Endothelial cell (in vitro differentiated cells): ENCODE measurements at regions not wholly inside any gene's neighbourhood (a gene's known extent, or its start where the extent isn't known, plus 50 kb on each side); places are given as distances from the start of the nearest gene placed in this dataset.
A peak's percentile ranks its signal among the peaks of the same experiment; 100 is the strongest.

ENCODE experiments used
- DNase-seq: peaks from one replicate; pipeline ENCODE4 v3.0.0; 2021; ENCODE audit warnings: low spot score
- H3K27ac Mint-ChIP-seq: one replicate; pipeline ENCODE4 v1.8.0; 2021; ENCODE audit warnings: mixed read lengths, inconsistent platforms; ENCODE audit not compliant: unreplicated experiment
- H3K27me3 Mint-ChIP-seq: one replicate; pipeline ENCODE4 v1.8.0; 2021; ENCODE audit warnings: mild to moderate bottlenecking, moderate library complexity, mixed read lengths, inconsistent platforms; ENCODE audit not compliant: unreplicated experiment
- H3K36me3 Mint-ChIP-seq: one replicate; pipeline ENCODE4 v1.8.0; 2021; ENCODE audit warnings: mild to moderate bottlenecking, low read depth, mixed read lengths, inconsistent platforms; ENCODE audit not compliant: unreplicated experiment
- H3K4me1 Mint-ChIP-seq: one replicate; pipeline ENCODE4 v1.8.0; 2021; ENCODE audit warnings: mild to moderate bottlenecking, mixed read lengths, inconsistent platforms; ENCODE audit not compliant: unreplicated experiment
- H3K4me3 Mint-ChIP-seq: one replicate; pipeline ENCODE4 v1.8.0; 2021; ENCODE audit warnings: mild to moderate bottlenecking, mixed read lengths, inconsistent platforms; ENCODE audit not compliant: unreplicated experiment
- H3K9me3 Mint-ChIP-seq: one replicate; pipeline ENCODE4 v1.8.0; 2021; ENCODE audit warnings: mixed read lengths, inconsistent platforms; ENCODE audit not compliant: unreplicated experiment
- TF ChIP-seq, protein P1 (sequence below): fragments of 200-600 bp; sonication (generic); IDR thresholded peaks from one replicate; pipeline ENCODE4 v1.5.0; 2021; ENCODE audit warnings: antibody characterized with exemption; ENCODE audit not compliant: unreplicated experiment

- no peak overlapping the region for H3K27ac Mint-ChIP-seq
- H3K4me3 Mint-ChIP-seq = no peak overlapping the region
- TF ChIP-seq, protein P1, sequence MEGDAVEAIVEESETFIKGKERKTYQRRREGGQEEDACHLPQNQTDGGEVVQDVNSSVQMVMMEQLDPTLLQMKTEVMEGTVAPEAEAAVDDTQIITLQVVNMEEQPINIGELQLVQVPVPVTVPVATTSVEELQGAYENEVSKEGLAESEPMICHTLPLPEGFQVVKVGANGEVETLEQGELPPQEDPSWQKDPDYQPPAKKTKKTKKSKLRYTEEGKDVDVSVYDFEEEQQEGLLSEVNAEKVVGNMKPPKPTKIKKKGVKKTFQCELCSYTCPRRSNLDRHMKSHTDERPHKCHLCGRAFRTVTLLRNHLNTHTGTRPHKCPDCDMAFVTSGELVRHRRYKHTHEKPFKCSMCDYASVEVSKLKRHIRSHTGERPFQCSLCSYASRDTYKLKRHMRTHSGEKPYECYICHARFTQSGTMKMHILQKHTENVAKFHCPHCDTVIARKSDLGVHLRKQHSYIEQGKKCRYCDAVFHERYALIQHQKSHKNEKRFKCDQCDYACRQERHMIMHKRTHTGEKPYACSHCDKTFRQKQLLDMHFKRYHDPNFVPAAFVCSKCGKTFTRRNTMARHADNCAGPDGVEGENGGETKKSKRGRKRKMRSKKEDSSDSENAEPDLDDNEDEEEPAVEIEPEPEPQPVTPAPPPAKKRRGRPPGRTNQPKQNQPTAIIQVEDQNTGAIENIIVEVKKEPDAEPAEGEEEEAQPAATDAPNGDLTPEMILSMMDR = no peak
- no peaks in the 10 kb centered on the region for H3K9me3 Mint-ChIP-seq
- H3K4me1 Mint-ChIP-seq = peaks cover 23% of the 10 kb centered on the region
- H3K36me3 Mint-ChIP-seq = no peaks in the 10 kb centered on the region
- H3K27me3 Mint-ChIP-seq = no peaks in the 10 kb centered on the region
- no peak for DNase-seq
These were observed 120.5 kb downstream of the FOXB1 start for GRCh38 chr15:60124460-60125070.

- no peak overlapping the region for H3K4me3 Mint-ChIP-seq
- H3K27ac Mint-ChIP-seq = no peak overlapping the region
- peaks cover 17% of the 10 kb centered on the region for H3K4me1 Mint-ChIP-seq
- TF ChIP-seq, protein P1 = no peak
- DNase-seq = no peak
- no peaks in the 10 kb centered on the region for H3K27me3 Mint-ChIP-seq
- H3K9me3 Mint-ChIP-seq = no peaks in the 10 kb centered on the region
- H3K36me3 Mint-ChIP-seq = no peaks in the 10 kb centered on the region
These were observed 121.2 kb downstream of the FOXB1 start for GRCh38 chr15:60125334-60125733.

GRCh38 chr15:60126200-60126599 lies 122.1 kb downstream of the FOXB1 start:
- H3K27ac Mint-ChIP-seq = no peak overlapping the region
- H3K4me3 Mint-ChIP-seq = no peak overlapping the region
- H3K27me3 Mint-ChIP-seq = no peaks in the 10 kb centered on the region
- H3K4me1 Mint-ChIP-seq = peaks cover 17% of the 10 kb centered on the region
- TF ChIP-seq, protein P1 = no peak
- no peaks in the 10 kb centered on the region for H3K36me3 Mint-ChIP-seq
- DNase-seq = no peak
- H3K9me3 Mint-ChIP-seq = no peaks in the 10 kb centered on the region

DNA sequence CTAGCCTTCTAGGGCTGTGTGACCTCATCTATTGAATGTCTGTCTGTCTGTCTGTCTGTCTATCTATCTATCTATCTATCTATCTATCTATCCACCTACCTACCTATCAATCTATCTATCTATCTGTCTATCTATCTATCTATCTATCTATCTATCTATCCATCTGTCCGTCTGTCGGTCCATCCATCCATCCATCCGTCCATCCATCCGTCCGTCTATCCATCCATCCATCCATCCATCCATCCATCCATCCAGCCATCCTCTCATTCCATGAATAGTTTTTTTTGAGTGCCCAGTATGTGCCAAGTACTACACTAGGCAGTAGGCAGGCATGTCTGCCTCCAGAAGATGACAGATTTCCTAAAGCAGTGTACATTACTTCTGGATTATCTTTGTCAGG lies 122.5 kb downstream of the FOXB1 start:
- Mint-ChIP-seq H3K27ac (no peak overlapping the region), H3K36me3 (no peaks in the 10 kb centered on the region), H3K4me1 (peaks cover 17% of the 10 kb centered on the region), H3K9me3 (no peaks in the 10 kb centered on the region), H3K27me3 (no peaks in the 10 kb centered on the region), H3K4me3 (peak overlapping the region; percentile 30)
- no peak for DNase-seq
- TF ChIP-seq, protein P1 = no peak

DNA sequence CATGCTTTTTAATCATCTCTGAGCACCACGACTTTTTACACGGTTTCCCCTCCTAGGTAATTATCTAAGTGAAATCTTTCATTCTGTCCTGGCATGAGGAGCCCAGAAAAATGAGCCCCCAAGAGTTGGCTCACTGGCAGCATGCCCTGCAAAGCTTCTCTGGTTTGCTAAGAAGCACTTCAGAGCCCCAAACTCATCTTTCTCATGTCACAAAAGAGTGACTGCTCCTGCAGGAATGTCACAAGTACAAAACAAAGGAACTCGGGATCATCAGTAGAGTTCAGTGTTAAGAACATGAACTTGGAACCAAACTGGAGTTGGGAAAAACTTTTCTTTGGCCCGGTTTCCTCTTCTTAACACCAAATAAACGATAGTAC lies 123.9 kb downstream of the FOXB1 start:
- H3K27me3 Mint-ChIP-seq = no peaks in the 10 kb centered on the region
- peak overlapping the region; percentile 8 for H3K27ac Mint-ChIP-seq
- no peak for DNase-seq
- TF ChIP-seq, protein P1 = no peak
- no peaks in the 10 kb centered on the region for H3K36me3 Mint-ChIP-seq
- peak overlapping the region; percentile 79 for H3K4me3 Mint-ChIP-seq
- no peaks in the 10 kb centered on the region for H3K9me3 Mint-ChIP-seq
- H3K4me1 Mint-ChIP-seq = peaks cover 17% of the 10 kb centered on the region
